WTC11 (cell line): ENCODE measurements at regions not wholly inside any gene's neighbourhood (a gene's known extent, or its start where the extent isn't known, plus 50 kb on each side); places are given as distances from the start of the nearest gene placed in this dataset.

Experiments
- ATAC-seq: fragments of 200-7000 bp; cut with Tn5 transposase; 2 replicates; pipeline ENCODE4 v1.10.0; 2021; ENCODE audit warnings: mild to moderate bottlenecking, moderate library complexity
- CTCF ChIA-PET: fragments of 300-600 bp; sonication (Branson Sonifier 250); formaldehyde crosslinking; loops from one replicate; lab custom pipeline; 2021; ENCODE audit warnings: antibody characterized with exemption; lab: Charles Lee
- POLR2A ChIA-PET: fragments of 350-600 bp; sonication (Branson Sonifier 250); formaldehyde crosslinking; loops from one replicate; lab custom pipeline; 2021; ENCODE audit warnings: antibody characterized with exemption; lab: Charles Lee
- DNase-seq: peaks from one replicate; pipeline ENCODE4 v3.0.0; 2021; ENCODE audit warnings: low spot score
- H3K27ac Mint-ChIP-seq: 2 replicates; pipeline ENCODE4 v1.8.0; 2021; ENCODE audit warnings: mixed read lengths
- H3K27me3 Mint-ChIP-seq: 2 replicates; pipeline ENCODE4 v1.8.0; 2021; ENCODE audit warnings: low read depth, mild to moderate bottlenecking, moderate library complexity, mixed read lengths
- H3K36me3 Mint-ChIP-seq: 2 replicates; pipeline ENCODE4 v1.8.0; 2021; ENCODE audit warnings: mixed read lengths
- H3K4me1 Mint-ChIP-seq: 2 replicates; pipeline ENCODE4 v1.8.0; 2022; ENCODE audit warnings: mixed read lengths
- H3K4me3 Mint-ChIP-seq: 2 replicates; pipeline ENCODE4 v1.8.0; 2021; ENCODE audit warnings: mild to moderate bottlenecking, moderate library complexity, mixed read lengths
- H3K9me3 Mint-ChIP-seq: 2 replicates; pipeline ENCODE4 v1.8.0; 2021; ENCODE audit warnings: mixed read lengths
- CREB1 ChIP-seq: sonication (generic); formaldehyde crosslinking; IDR thresholded peaks from 2 replicates; pipeline ENCODE4 v1.8.0; 2023; ENCODE audit warnings: mild to moderate bottlenecking, missing genetic modification reagents
- GTF2I ChIP-seq: fragments of 250-450 bp; sonication (Bioruptor Pico); conservative IDR thresholded peaks from 2 replicates; pipeline ENCODE4 v1.4.0; 2021; ENCODE audit warnings: mild to moderate bottlenecking
- HMGXB4 ChIP-seq: sonication (generic); formaldehyde crosslinking; IDR thresholded peaks from 2 replicates; pipeline ENCODE4 v1.8.1; 2023; ENCODE audit warnings: mild to moderate bottlenecking, moderate library complexity, missing genetic modification reagents
- NFATC4 ChIP-seq: fragments of 250-450 bp; sonication (Bioruptor Pico); IDR thresholded peaks from 2 replicates; pipeline ENCODE4 v1.9.0; 2021; ENCODE audit warnings: mild to moderate bottlenecking
- OVOL2 ChIP-seq: fragments of 250-450 bp; sonication (Bioruptor Pico); IDR thresholded peaks from 2 replicates; pipeline ENCODE4 v1.9.0; 2021; ENCODE audit warnings: mild to moderate bottlenecking, borderline replicate concordance
- PRDM15 ChIP-seq: sonication (generic); formaldehyde crosslinking; IDR thresholded peaks from 2 replicates; pipeline ENCODE4 v1.8.0; 2022; ENCODE audit warnings: missing genetic modification reagents
- RELA ChIP-seq: sonication (generic); formaldehyde crosslinking; IDR thresholded peaks from 2 replicates; pipeline ENCODE4 v1.8.1; 2022; ENCODE audit warnings: missing genetic modification reagents, mild to moderate bottlenecking, borderline replicate concordance
- RORB ChIP-seq: fragments of 250-450 bp; sonication (Bioruptor Pico); IDR thresholded peaks from 2 replicates; pipeline ENCODE4 v1.9.0; 2021; ENCODE audit warnings: mild to moderate bottlenecking
- STAT6 ChIP-seq: sonication (generic); formaldehyde crosslinking; conservative IDR thresholded peaks from 2 replicates; pipeline ENCODE4 v1.8.1; 2023; ENCODE audit warnings: mild to moderate bottlenecking, low read depth, missing genetic modification reagents, moderate library complexity
- ZBTB21 ChIP-seq: sonication (generic); formaldehyde crosslinking; IDR thresholded peaks from 2 replicates; pipeline ENCODE4 v1.8.1; 2023; ENCODE audit warnings: mild to moderate bottlenecking, missing genetic modification reagents, borderline replicate concordance
- ZMAT4 ChIP-seq: fragments of 250-450 bp; sonication (Bioruptor Pico); IDR thresholded peaks from 2 replicates; pipeline ENCODE4 v1.9.0; 2021; ENCODE audit warnings: mild to moderate bottlenecking
- ZNF416 ChIP-seq: fragments of 250-450 bp; sonication (Bioruptor Pico); IDR thresholded peaks from 2 replicates; pipeline ENCODE4 v1.9.0; 2021; ENCODE audit warnings: mild to moderate bottlenecking, inconsistent platforms
- ZNF425 ChIP-seq: fragments of 250-450 bp; sonication (Bioruptor Pico); conservative IDR thresholded peaks from 2 replicates; pipeline ENCODE4 v1.9.0; 2021; ENCODE audit warnings: mild to moderate bottlenecking

GRCh38 chr9:40928803-40929487 is 199.5 kb downstream of the FOXD4L6 start:
- H3K4me3 Mint-ChIP-seq = no peak overlapping the region
- CTCF ChIA-PET = no interaction called here
- TF ChIP-seq ZNF425 (CRISPR knock-in tag) = no peak
- H3K27ac Mint-ChIP-seq = no peak overlapping the region
- H3K27me3 Mint-ChIP-seq = no peaks in the 10 kb centered on the region; the same call in none of the 2 replicates
- H3K9me3 Mint-ChIP-seq = peaks cover 92% of the 10 kb centered on the region
- no peak for DNase-seq
- H3K4me1 Mint-ChIP-seq = no peaks in the 10 kb centered on the region
- H3K36me3 Mint-ChIP-seq = peaks cover 89% of the 10 kb centered on the region
- ATAC-seq = no peak
- POLR2A ChIA-PET = no interaction called here

- no peaks in the 10 kb centered on the region for H3K4me1 Mint-ChIP-seq
- ATAC-seq = no peak
- CTCF ChIA-PET = no interaction called here
- no peaks in the 10 kb centered on the region; the same call in none of the 2 replicates for H3K27me3 Mint-ChIP-seq
- no peak for DNase-seq
- POLR2A ChIA-PET = no interaction called here
- peaks cover 96% of the 10 kb centered on the region for H3K9me3 Mint-ChIP-seq
- no peak overlapping the region for H3K27ac Mint-ChIP-seq
- no peak for TF ChIP-seq STAT6
- TF ChIP-seq CREB1 (CRISPR knock-in tag) = no peak
- no peak for TF ChIP-seq NFATC4 (CRISPR knock-in tag)
- no peak for TF ChIP-seq ZMAT4 (CRISPR knock-in tag)
- no peak for TF ChIP-seq HMGXB4 (CRISPR knock-in tag)
- no peak for TF ChIP-seq RORB (CRISPR knock-in tag)
- TF ChIP-seq OVOL2 (CRISPR knock-in tag) = no peak
- TF ChIP-seq ZNF416 (CRISPR knock-in tag) = no peak
- TF ChIP-seq RELA (CRISPR knock-in tag) = no peak
- no peak for TF ChIP-seq ZBTB21 (CRISPR knock-in tag)
- TF ChIP-seq PRDM15 (CRISPR knock-in tag) = no peak
- TF ChIP-seq GTF2I (CRISPR knock-in tag) = no peak
- H3K36me3 Mint-ChIP-seq = peaks cover 96% of the 10 kb centered on the region
- no peak overlapping the region for H3K4me3 Mint-ChIP-seq
Observed at GRCh38 chr9:40927851-40928802, 200.4 kb downstream of the FOXD4L6 start.
